ENCODE measurements at regions not wholly inside any gene's neighbourhood (a gene's known extent, or its start where the extent isn't known, plus 50 kb on each side); places are given as distances from the start of the nearest gene placed in this dataset.
A peak's percentile ranks its signal among the peaks of the same experiment; 100 is the strongest.

DNA sequence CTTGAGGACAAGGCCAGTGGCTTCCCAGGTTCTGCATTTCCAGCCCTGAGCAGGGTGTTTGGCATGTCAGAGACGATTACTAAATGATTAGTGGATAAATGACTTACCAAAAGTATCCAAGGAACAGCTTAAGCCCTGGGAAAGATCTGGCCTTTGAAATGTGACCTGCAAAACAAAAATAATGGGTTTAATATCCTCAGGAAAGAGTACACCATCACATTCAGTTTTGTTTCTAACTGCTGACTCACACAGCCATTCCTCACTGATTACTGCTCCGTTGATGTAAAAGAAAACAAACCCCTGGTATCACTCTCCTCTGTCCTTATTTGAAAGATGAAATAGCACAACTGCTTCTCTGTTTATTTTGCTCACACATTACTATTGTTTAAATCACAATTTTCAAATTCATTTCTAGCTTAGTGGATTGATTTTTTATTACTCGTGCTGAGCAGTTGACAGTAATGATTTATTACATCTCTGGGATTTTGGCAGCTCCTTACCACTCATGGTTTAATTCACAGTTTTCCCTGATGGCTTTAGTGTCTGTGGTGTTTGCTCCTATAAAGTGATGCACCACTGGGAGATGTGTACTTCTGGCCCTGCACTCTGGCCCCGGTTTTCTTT lies 117.0 kb downstream of the CBLL2 start:
- TF ChIP-seq, protein P1, sequence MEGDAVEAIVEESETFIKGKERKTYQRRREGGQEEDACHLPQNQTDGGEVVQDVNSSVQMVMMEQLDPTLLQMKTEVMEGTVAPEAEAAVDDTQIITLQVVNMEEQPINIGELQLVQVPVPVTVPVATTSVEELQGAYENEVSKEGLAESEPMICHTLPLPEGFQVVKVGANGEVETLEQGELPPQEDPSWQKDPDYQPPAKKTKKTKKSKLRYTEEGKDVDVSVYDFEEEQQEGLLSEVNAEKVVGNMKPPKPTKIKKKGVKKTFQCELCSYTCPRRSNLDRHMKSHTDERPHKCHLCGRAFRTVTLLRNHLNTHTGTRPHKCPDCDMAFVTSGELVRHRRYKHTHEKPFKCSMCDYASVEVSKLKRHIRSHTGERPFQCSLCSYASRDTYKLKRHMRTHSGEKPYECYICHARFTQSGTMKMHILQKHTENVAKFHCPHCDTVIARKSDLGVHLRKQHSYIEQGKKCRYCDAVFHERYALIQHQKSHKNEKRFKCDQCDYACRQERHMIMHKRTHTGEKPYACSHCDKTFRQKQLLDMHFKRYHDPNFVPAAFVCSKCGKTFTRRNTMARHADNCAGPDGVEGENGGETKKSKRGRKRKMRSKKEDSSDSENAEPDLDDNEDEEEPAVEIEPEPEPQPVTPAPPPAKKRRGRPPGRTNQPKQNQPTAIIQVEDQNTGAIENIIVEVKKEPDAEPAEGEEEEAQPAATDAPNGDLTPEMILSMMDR (conservative IDR thresholded peaks at IDR 0.05 in 1 of 2, IDR thresholded peaks at IDR 0.05 in 1 of 2; ENCODE audit: low read depth in 1 of 2, low read length in 2 of 2) = no peak
- TF ChIP-seq EZH2 (IDR thresholded peaks at IDR 0.05; ENCODE audit: low read length, missing control alignments) = no peak
- Histone ChIP-seq H3K4me1 (ENCODE audit: control insufficient read depth, extremely low read depth, insufficient read depth, low read length) (no peaks in the 10 kb centered on the region), H3K9me3 (ENCODE audit: control insufficient read depth, insufficient read depth, low read depth, low read length) (no peaks in the 10 kb centered on the region), H2AFZ (ENCODE audit: low read length) (no peak overlapping the region), H3K4me2 (ENCODE audit: extremely low read depth, insufficient read depth, low read length) (peak overlapping the region; percentile 5), H3K9ac (ENCODE audit: insufficient read depth, low read length) (no peak overlapping the region), H4K20me1 (ENCODE audit: control insufficient read depth, extremely low read depth, insufficient read depth, low read length) (no peaks in the 10 kb centered on the region), H3K79me2 (ENCODE audit: control insufficient read depth, insufficient read depth, low read length) (no peaks in the 10 kb centered on the region), H3K27ac (ENCODE audit: insufficient read depth, low read length) (no peak overlapping the region), H3K27me3 (ENCODE audit: control insufficient read depth, insufficient read depth, low read length) (no peaks in the 10 kb centered on the region), H3K4me3 (replicated peaks in 1 of 4; ENCODE audit: control extremely low read depth in 1 of 4, insufficient read depth in 1 of 4, low read depth in 3 of 4, low read length in 4 of 4) (no peak overlapping the region), H3K36me3 (ENCODE audit: control insufficient read depth, insufficient read depth, low read length) (no peaks in the 10 kb centered on the region)
- peak; percentile 84 to 85 for DNase-seq (ENCODE audit: low read depth in 2 of 2)

DNA sequence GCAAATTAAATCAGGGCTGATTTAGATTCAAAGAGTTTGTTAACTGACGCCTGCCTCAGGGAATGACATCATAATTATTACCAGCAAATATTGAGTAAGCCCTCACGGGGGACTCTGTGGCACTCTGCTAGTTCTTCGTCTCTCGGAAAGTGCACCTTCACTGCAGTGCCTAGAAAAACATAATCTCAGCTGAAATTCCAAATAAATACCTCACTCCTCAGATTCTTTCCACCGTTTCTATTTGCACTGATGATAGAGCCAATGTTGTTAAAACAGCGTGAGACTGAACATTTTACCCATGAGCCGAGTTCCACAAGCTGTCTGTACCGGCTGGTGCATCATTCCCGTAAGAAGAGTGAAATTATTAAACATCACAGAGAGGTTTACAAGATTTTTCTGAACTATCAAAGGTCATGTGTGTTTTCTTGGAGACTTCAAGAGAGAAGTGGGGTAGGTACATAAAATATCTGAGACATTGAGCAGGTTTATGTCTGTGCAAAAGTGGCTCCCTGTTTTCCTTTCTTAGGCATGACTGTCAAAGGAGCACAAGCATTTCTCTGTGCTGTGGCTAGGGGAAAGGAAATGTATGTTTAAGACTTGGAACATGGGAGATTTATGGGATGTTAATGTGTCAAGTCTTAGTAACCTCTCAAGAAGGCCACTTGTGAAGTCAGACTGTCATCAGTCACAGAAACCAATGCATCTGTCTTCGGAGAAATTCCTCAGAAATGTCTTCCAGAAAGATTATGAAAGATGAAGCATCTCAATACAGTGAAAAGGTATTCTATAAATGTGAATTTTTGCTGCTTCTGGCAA lies 119.6 kb downstream of the CBLL2 start:
- no peaks in the 10 kb centered on the region for H3K27me3 ChIP-seq (ENCODE audit: control insufficient read depth, insufficient read depth, low read length)
- no peak overlapping the region for H3K4me2 ChIP-seq (ENCODE audit: extremely low read depth, insufficient read depth, low read length)
- no peak overlapping the region for H3K4me3 ChIP-seq (replicated peaks in 1 of 4; ENCODE audit: control extremely low read depth in 1 of 4, insufficient read depth in 1 of 4, low read depth in 3 of 4, low read length in 4 of 4)
- H3K36me3 ChIP-seq (ENCODE audit: control insufficient read depth, insufficient read depth, low read length) = no peaks in the 10 kb centered on the region
- H3K9ac ChIP-seq (ENCODE audit: insufficient read depth, low read length) = no peak overlapping the region
- no peaks in the 10 kb centered on the region for H3K4me1 ChIP-seq (ENCODE audit: control insufficient read depth, extremely low read depth, insufficient read depth, low read length)
- H4K20me1 ChIP-seq (ENCODE audit: control insufficient read depth, extremely low read depth, insufficient read depth, low read length) = no peaks in the 10 kb centered on the region
- H3K79me2 ChIP-seq (ENCODE audit: control insufficient read depth, insufficient read depth, low read length) = no peaks in the 10 kb centered on the region
- DNase-seq (ENCODE audit: low read depth in 2 of 2) = peak in 1 of 2 donors; percentile 11
- H2AFZ ChIP-seq (ENCODE audit: low read length) = no peak overlapping the region
- no peak for TF ChIP-seq EZH2 (IDR thresholded peaks at IDR 0.05; ENCODE audit: low read length, missing control alignments)
- TF ChIP-seq, protein P1 (conservative IDR thresholded peaks at IDR 0.05 in 1 of 2, IDR thresholded peaks at IDR 0.05 in 1 of 2; ENCODE audit: low read depth in 1 of 2, low read length in 2 of 2) = no peak
- no peak overlapping the region for H3K27ac ChIP-seq (ENCODE audit: insufficient read depth, low read length)
- no peaks in the 10 kb centered on the region for H3K9me3 ChIP-seq (ENCODE audit: control insufficient read depth, insufficient read depth, low read depth, low read length)

DNA sequence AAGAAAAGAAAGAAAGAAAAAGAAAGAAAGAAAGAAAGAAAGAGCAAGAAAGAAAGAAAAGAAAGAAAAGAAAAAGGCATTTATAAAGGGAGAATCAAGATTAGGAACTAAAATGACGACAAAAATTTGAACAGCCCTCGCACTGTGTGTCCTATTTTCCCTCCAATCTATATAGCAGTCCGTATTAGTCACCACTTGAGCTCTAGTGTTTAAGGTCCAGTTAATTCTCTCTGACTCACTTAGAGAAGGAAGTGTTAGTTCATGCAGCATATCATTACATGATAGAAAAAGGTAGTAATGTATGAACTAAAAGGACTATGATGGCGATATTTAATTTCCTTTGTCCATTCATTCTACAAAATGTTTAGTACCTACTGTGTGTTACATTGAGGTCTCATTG lies 122.7 kb downstream of the CBLL2 start:
- H3K27ac ChIP-seq (ENCODE audit: insufficient read depth, low read length) = no peak overlapping the region
- H3K4me1 ChIP-seq (ENCODE audit: control insufficient read depth, extremely low read depth, insufficient read depth, low read length) = no peaks in the 10 kb centered on the region
- no peaks in the 10 kb centered on the region for H3K36me3 ChIP-seq (ENCODE audit: control insufficient read depth, insufficient read depth, low read length)
- H3K9me3 ChIP-seq (ENCODE audit: control insufficient read depth, insufficient read depth, low read depth, low read length) = no peaks in the 10 kb centered on the region
- no peak overlapping the region for H3K4me2 ChIP-seq (ENCODE audit: extremely low read depth, insufficient read depth, low read length)
- peak; percentile 42 to 77 for DNase-seq (ENCODE audit: low read depth in 2 of 2)
- no peak overlapping the region for H3K4me3 ChIP-seq (replicated peaks in 1 of 4; ENCODE audit: control extremely low read depth in 1 of 4, insufficient read depth in 1 of 4, low read depth in 3 of 4, low read length in 4 of 4)
- H3K9ac ChIP-seq (ENCODE audit: insufficient read depth, low read length) = no peak overlapping the region
- no peaks in the 10 kb centered on the region for H3K79me2 ChIP-seq (ENCODE audit: control insufficient read depth, insufficient read depth, low read length)
- H3K27me3 ChIP-seq (ENCODE audit: control insufficient read depth, insufficient read depth, low read length) = no peaks in the 10 kb centered on the region
- no peak overlapping the region for H2AFZ ChIP-seq (ENCODE audit: low read length)
- H4K20me1 ChIP-seq (ENCODE audit: control insufficient read depth, extremely low read depth, insufficient read depth, low read length) = no peaks in the 10 kb centered on the region
- TF ChIP-seq EZH2 (IDR thresholded peaks at IDR 0.05; ENCODE audit: low read length, missing control alignments) = no peak
- TF ChIP-seq, protein P1 (conservative IDR thresholded peaks at IDR 0.05 in 1 of 2, IDR thresholded peaks at IDR 0.05 in 1 of 2; ENCODE audit: low read depth in 1 of 2, low read length in 2 of 2) = no peak

Data from fibroblast of lung (primary cell).